A673 (cell line): ENCODE measurements at regions not wholly inside any gene's neighbourhood (a gene's known extent, or its start where the extent isn't known, plus 50 kb on each side); places are given as distances from the start of the nearest gene placed in this dataset.

Experiments used
- BruUV-seq: library from RNA; stranded (reverse); fragments of 400-500 nt; replicated peaks from 2 replicates; lab custom pipeline; 2021; lab: Mats Ljungman, UMichigan
- CTCF ChIA-PET: fragments of 300-600 bp; sonication (Branson Sonifier 250); formaldehyde crosslinking; loops from one replicate; lab custom pipeline; 2022; ENCODE audit warnings: antibody characterized with exemption; lab: Charles Lee
- POLR2A ChIA-PET: fragments of 300-600 bp; sonication (Branson Sonifier 250); formaldehyde crosslinking; loops from one replicate; lab custom pipeline; 2022; ENCODE audit warnings: antibody characterized with exemption; ENCODE audit not compliant: low non-redundant PET; lab: Charles Lee
- DNase-seq: peaks from one replicate; pipeline ENCODE4 v3.0.0-alpha.2; 2015; ENCODE audit warnings: low spot score
- H3K27ac ChIP-seq: fragments of 200-600 bp; sonication (generic); 2 replicates; pipeline ENCODE4 v1.5.1; 2016; ENCODE audit warnings: mixed run types, low read depth, mild to moderate bottlenecking, mixed read lengths, antibody characterized with exemption, low read length; ENCODE audit not compliant: poor library complexity, severe bottlenecking
- H3K27me3 ChIP-seq: fragments of 200-600 bp; sonication (generic); replicated peaks from 2 replicates; pipeline ENCODE4 v1.6.1; 2017; ENCODE audit warnings: mixed run types, low read depth, mild to moderate bottlenecking, mixed read lengths, antibody characterized with exemption, low read length; ENCODE audit not compliant: insufficient read depth, poor library complexity
- H3K36me3 ChIP-seq: fragments of 200-600 bp; sonication (generic); 2 replicates; pipeline ENCODE4 v1.6.1; 2016; ENCODE audit warnings: mixed run types, mild to moderate bottlenecking, mixed read lengths, antibody characterized with exemption, low read length; ENCODE audit not compliant: insufficient read depth, poor library complexity, severe bottlenecking
- H3K4me1 ChIP-seq: fragments of 200-600 bp; sonication (generic); 2 replicates; pipeline ENCODE4 v1.6.1; 2017; ENCODE audit warnings: mixed run types, mild to moderate bottlenecking, mixed read lengths, antibody characterized with exemption, low read length; ENCODE audit not compliant: insufficient read depth, poor library complexity, severe bottlenecking
- H3K4me3 ChIP-seq: fragments of 200-600 bp; sonication (generic); 2 replicates; pipeline ENCODE4 v1.5.1; 2016; ENCODE audit warnings: low read depth, mixed run types, mild to moderate bottlenecking, mixed read lengths, low read length; ENCODE audit not compliant: poor library complexity, severe bottlenecking
- H3K9me3 ChIP-seq: fragments of 200-600 bp; sonication (generic); 2 replicates; pipeline ENCODE4 v1.6.1; 2016; ENCODE audit warnings: mixed run types, low read depth, mild to moderate bottlenecking, mixed read lengths, antibody characterized with exemption, low read length; ENCODE audit not compliant: poor library complexity, severe bottlenecking
- CTCF ChIP-seq: fragments of 300-800, 200-600 bp; sonication (generic); conservative IDR thresholded peaks from 2 replicates; pipeline ENCODE4 v1.5.1; 2017; ENCODE audit warnings: low read depth, mild to moderate bottlenecking, antibody characterized with exemption, low read length, moderate library complexity, mixed read lengths
- EZH2 ChIP-seq: fragments of 200-600 bp; sonication (generic); IDR thresholded peaks from 2 replicates; pipeline ENCODE4 v1.6.1; 2017; ENCODE audit warnings: borderline replicate concordance, low read depth, mild to moderate bottlenecking, mixed read lengths, antibody characterized with exemption, low read length; ENCODE audit not compliant: poor library complexity, severe bottlenecking
- intact Hi-C: fragments of 100-400 bp; cut with micrococcal nuclease; formaldehyde crosslinking; loops from one replicate; pipeline ENCODE4 v1.10.0; 2022; ENCODE audit not compliant: unreplicated experiment

GRCh38 chr7:22664988-22665798 is 61.8 kb upstream of the IL6 start:
- TF ChIP-seq CTCF, result no peak
- TF ChIP-seq EZH2, result no peak
- intact Hi-C loops, result no loop called here
- no peak for DNase-seq
- Histone ChIP-seq H3K36me3 (no peaks in the 10 kb centered on the region), H3K27me3 (no peaks in the 10 kb centered on the region), H3K4me3 (no peak overlapping the region), H3K9me3 (no peaks in the 10 kb centered on the region), H3K27ac (no peak overlapping the region), H3K4me1 (no peaks in the 10 kb centered on the region)
- ChIA-PET POLR2A (no interaction called here), CTCF (no interaction called here)
- BruUV-seq, result no TSS peak

GRCh38 chr7:22663721-22664120 is 63.3 kb upstream of the IL6 start:
- Histone ChIP-seq H3K4me3 (no peak overlapping the region), H3K27ac (no peak overlapping the region), H3K36me3 (no peaks in the 10 kb centered on the region), H3K4me1 (no peaks in the 10 kb centered on the region), H3K27me3 (no peaks in the 10 kb centered on the region), H3K9me3 (no peaks in the 10 kb centered on the region)
- no TSS peak for BruUV-seq
- POLR2A ChIA-PET, result no interaction called here
- CTCF ChIA-PET, result no interaction called here
- intact Hi-C loops, result no loop called here
- no peak for DNase-seq
- no peak for TF ChIP-seq EZH2
- TF ChIP-seq CTCF, result no peak

- Histone ChIP-seq H3K27me3 (no peaks in the 10 kb centered on the region), H3K36me3 (no peaks in the 10 kb centered on the region), H3K9me3 (no peaks in the 10 kb centered on the region), H3K4me1 (no peaks in the 10 kb centered on the region), H3K27ac (no peak overlapping the region), H3K4me3 (no peak overlapping the region)
- TF ChIP-seq EZH2, result no peak
- TF ChIP-seq CTCF, result no peak
- BruUV-seq, result no TSS peak
- DNase-seq, result no peak
- ChIA-PET POLR2A (no interaction called here), CTCF (no interaction called here)
- intact Hi-C loops, result no loop called here
Measured at GRCh38 chr7:22663357-22663718, 63.7 kb upstream of the IL6 start.
